PC-9 (cell line): ENCODE measurements at regions not wholly inside any gene's neighbourhood (a gene's known extent, or its start where the extent isn't known, plus 50 kb on each side); places are given as distances from the start of the nearest gene placed in this dataset.

Experiments used
- BruUV-seq: library from RNA; stranded (reverse); fragments of 400-500 nt; replicated peaks from 2 replicates; lab custom pipeline; 2021; lab: Mats Ljungman, UMichigan
- CTCF ChIA-PET: fragments of 300-600 bp; sonication (Branson Sonifier 250); formaldehyde crosslinking; loops from one replicate; lab custom pipeline; 2022; ENCODE audit warnings: antibody characterized with exemption; lab: Charles Lee
- POLR2A ChIA-PET: fragments of 300-600 bp; sonication (Branson Sonifier 250); formaldehyde crosslinking; loops from one replicate; lab custom pipeline; 2022; ENCODE audit warnings: antibody characterized with exemption; ENCODE audit not compliant: unreplicated experiment; lab: Charles Lee
- DNase-seq, 2 experiments: peaks; one replicate each; pipeline versions ENCODE4 v3.0.0 to v3.0.0-alpha.2; 2015 to 2022; ENCODE audit warnings: mixed read lengths in 1 of 2
- H2AFZ ChIP-seq: fragments of 200-600 bp; sonication (generic); 2 replicates; pipeline ENCODE4 v1.8.1; 2017; ENCODE audit warnings: antibody characterized with exemption
- H3F3A ChIP-seq: fragments of 200-600 bp; sonication (generic); 2 replicates; pipeline ENCODE4 v1.8.1; 2017; ENCODE audit warnings: antibody characterized with exemption, mild to moderate bottlenecking, low read depth; ENCODE audit not compliant: insufficient read depth
- H3K27ac ChIP-seq: fragments of 200-600 bp; sonication (generic); 2 replicates; pipeline ENCODE4 v1.6.1; 2016; ENCODE audit warnings: mixed run types
- H3K27me3 ChIP-seq: fragments of 200-600 bp; sonication (generic); 2 replicates; pipeline ENCODE4 v1.6.1; 2016; ENCODE audit warnings: low read depth, mixed run types; ENCODE audit not compliant: insufficient read depth
- H3K36me3 ChIP-seq: fragments of 200-600 bp; sonication (generic); 2 replicates; pipeline ENCODE4 v1.6.1; 2016; ENCODE audit warnings: low read depth, mixed run types
- H3K4me1 ChIP-seq: fragments of 200-600 bp; sonication (generic); replicated peaks from 2 replicates; pipeline ENCODE4 v1.6.1; 2016; ENCODE audit warnings: mixed run types; ENCODE audit not compliant: insufficient read depth
- H3K4me2 ChIP-seq: fragments of 200-600 bp; sonication (generic); 2 replicates; pipeline ENCODE4 v1.6.1; 2017; ENCODE audit warnings: mixed run types
- H3K4me3 ChIP-seq: fragments of 200-600 bp; sonication (generic); 2 replicates; pipeline ENCODE4 v1.6.1; 2016; ENCODE audit warnings: mixed run types
- H3K79me2 ChIP-seq: fragments of 200-600 bp; sonication (generic); 2 replicates; pipeline ENCODE4 v1.6.1; 2017; ENCODE audit warnings: low read depth, mixed run types
- H3K9me2 ChIP-seq: fragments of 200-600 bp; sonication (generic); 2 replicates; pipeline ENCODE4 v1.8.1; 2017; ENCODE audit warnings: mild to moderate bottlenecking; ENCODE audit not compliant: insufficient read depth
- H3K9me3 ChIP-seq: fragments of 200-600 bp; sonication (generic); 2 replicates; pipeline ENCODE4 v1.8.1; 2016; ENCODE audit warnings: low read depth; ENCODE audit not compliant: insufficient read depth
- H4K20me1 ChIP-seq: fragments of 200-600 bp; sonication (generic); 2 replicates; pipeline ENCODE4 v1.8.1; 2017; ENCODE audit not compliant: insufficient read depth
- EZH2 ChIP-seq: fragments of 200-600 bp; sonication (generic); IDR thresholded peaks from 2 replicates; pipeline ENCODE4 v1.8.0; 2017; ENCODE audit warnings: antibody characterized with exemption, low read depth
- intact Hi-C: fragments of 100-400 bp; cut with micrococcal nuclease; formaldehyde crosslinking; loops from one replicate; pipeline ENCODE4 v1.10.0; 2022; ENCODE audit not compliant: unreplicated experiment
- TF ChIP-seq, protein P1 (sequence below): fragments of 200-600 bp; sonication (generic); conservative IDR thresholded peaks from 2 replicates; pipeline ENCODE4 v1.6.1; 2017; ENCODE audit warnings: mixed run types, antibody characterized with exemption, mild to moderate bottlenecking, moderate library complexity

DNA sequence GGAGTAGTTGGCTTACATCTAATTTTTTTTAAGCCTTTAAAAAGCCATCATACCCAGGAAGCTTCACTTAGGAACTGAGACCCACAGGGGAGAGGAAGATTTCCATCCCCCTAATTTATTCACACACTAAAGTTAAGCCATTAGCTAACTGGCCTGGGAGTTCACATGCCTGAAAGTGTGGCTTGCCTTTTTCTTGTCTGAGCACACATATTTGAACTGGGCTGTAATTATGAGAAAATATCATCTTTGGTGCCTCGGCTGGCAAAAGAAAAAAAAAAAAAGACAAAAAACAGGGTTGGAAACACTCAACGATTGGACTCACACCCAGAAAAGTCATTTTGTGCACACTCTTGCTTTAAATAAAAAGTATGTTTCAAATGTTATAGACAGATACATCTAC lies 847.3 kb downstream of the MAT2B start:
- Histone ChIP-seq H3K4me1 (no peaks in the 10 kb centered on the region), H4K20me1 (no peaks in the 10 kb centered on the region), H3K9me3 (no peaks in the 10 kb centered on the region), H3K27me3 (no peaks in the 10 kb centered on the region), H2AFZ (no peak overlapping the region), H3F3A (no peaks in the 10 kb centered on the region), H3K36me3 (no peaks in the 10 kb centered on the region), H3K79me2 (no peaks in the 10 kb centered on the region), H3K4me3 (no peak overlapping the region), H3K4me2 (no peak overlapping the region), H3K9me2 (no peaks in the 10 kb centered on the region), H3K27ac (no peak overlapping the region)
- no TSS peak for BruUV-seq
- CTCF ChIA-PET = no interaction called here
- intact Hi-C loops = no loop called here
- TF ChIP-seq EZH2 = no peak
- TF ChIP-seq, protein P1, sequence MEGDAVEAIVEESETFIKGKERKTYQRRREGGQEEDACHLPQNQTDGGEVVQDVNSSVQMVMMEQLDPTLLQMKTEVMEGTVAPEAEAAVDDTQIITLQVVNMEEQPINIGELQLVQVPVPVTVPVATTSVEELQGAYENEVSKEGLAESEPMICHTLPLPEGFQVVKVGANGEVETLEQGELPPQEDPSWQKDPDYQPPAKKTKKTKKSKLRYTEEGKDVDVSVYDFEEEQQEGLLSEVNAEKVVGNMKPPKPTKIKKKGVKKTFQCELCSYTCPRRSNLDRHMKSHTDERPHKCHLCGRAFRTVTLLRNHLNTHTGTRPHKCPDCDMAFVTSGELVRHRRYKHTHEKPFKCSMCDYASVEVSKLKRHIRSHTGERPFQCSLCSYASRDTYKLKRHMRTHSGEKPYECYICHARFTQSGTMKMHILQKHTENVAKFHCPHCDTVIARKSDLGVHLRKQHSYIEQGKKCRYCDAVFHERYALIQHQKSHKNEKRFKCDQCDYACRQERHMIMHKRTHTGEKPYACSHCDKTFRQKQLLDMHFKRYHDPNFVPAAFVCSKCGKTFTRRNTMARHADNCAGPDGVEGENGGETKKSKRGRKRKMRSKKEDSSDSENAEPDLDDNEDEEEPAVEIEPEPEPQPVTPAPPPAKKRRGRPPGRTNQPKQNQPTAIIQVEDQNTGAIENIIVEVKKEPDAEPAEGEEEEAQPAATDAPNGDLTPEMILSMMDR = no peak
- POLR2A ChIA-PET = no interaction called here
- DNase-seq = no peak

DNA sequence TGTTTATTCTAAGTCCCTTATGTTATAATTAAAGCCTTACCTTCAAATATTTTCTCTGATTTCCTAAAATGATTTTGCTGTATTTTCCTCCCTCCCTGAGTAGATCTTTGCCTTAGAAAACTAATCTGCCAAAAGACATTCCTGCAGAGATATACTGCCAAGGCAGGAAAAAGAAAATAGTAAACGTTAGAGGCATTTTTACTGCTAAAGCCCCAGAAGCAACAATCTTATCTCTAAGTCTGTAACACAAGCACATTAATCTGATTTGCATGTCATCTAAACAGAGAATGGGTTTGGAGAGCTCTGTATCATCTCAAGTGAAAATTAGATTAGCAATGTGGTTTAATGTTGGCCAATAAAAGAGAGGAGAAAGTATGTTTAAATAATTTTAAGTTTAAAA lies 847.7 kb downstream of the MAT2B start:
- Histone ChIP-seq H3K4me3 (no peak overlapping the region), H3K36me3 (no peaks in the 10 kb centered on the region), H3K9me3 (no peaks in the 10 kb centered on the region), H3K79me2 (no peaks in the 10 kb centered on the region), H4K20me1 (no peaks in the 10 kb centered on the region), H3K27ac (no peak overlapping the region), H3K9me2 (no peaks in the 10 kb centered on the region), H3K27me3 (no peaks in the 10 kb centered on the region), H2AFZ (no peak overlapping the region), H3K4me2 (no peak overlapping the region), H3F3A (no peaks in the 10 kb centered on the region), H3K4me1 (no peaks in the 10 kb centered on the region)
- ChIA-PET POLR2A (no interaction called here), CTCF (no interaction called here)
- no TSS peak for BruUV-seq
- intact Hi-C loops = no loop called here
- TF ChIP-seq EZH2 = no peak
- TF ChIP-seq, protein P1 = no peak
- no peak for DNase-seq

DNA sequence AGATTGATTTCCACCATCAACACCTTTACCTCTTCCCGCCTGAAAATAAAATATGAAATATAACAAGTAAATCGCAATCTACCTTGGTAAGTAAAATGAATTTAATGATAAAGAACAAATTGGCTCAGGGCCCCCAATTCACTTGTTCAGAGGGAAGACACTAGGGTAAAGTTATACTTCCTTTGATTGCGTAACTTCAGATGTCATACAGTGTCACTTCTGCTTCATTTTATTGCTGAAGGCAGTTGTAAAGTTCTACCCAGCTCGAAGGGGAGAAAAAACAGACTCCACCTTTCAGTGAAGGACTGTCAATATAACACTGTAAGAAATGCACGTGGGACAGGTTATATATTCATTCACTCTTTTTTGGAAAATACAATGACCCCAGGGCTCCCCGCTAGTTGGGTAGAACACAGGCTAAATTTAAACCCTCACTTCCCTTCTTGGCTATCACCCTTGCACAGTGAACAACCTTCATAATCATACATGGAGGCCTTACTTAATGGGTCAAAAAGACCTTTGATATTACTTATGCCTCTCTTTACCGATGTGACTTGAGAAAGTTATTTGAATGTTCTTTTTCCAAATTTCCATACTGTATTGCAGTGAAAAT lies 848.8 kb downstream of the MAT2B start:
- H4K20me1 ChIP-seq = no peaks in the 10 kb centered on the region
- H3K36me3 ChIP-seq = no peaks in the 10 kb centered on the region
- no peak overlapping the region for H2AFZ ChIP-seq
- no peak for DNase-seq
- no peaks in the 10 kb centered on the region for H3K79me2 ChIP-seq
- POLR2A ChIA-PET = no interaction called here
- H3K4me1 ChIP-seq = no peaks in the 10 kb centered on the region
- no peak overlapping the region for H3K4me2 ChIP-seq
- TF ChIP-seq, protein P1 = no peak
- TF ChIP-seq EZH2 = no peak
- H3K27ac ChIP-seq = no peak overlapping the region
- BruUV-seq = no TSS peak
- CTCF ChIA-PET = no interaction called here
- no peak overlapping the region for H3K4me3 ChIP-seq
- no peaks in the 10 kb centered on the region for H3F3A ChIP-seq
- intact Hi-C loops = no loop called here
- no peaks in the 10 kb centered on the region for H3K9me2 ChIP-seq
- H3K27me3 ChIP-seq = no peaks in the 10 kb centered on the region
- no peaks in the 10 kb centered on the region for H3K9me3 ChIP-seq
